GM19324 (cell line): ENCODE measurements at regions not wholly inside any gene's neighbourhood (a gene's known extent, or its start where the extent isn't known, plus 50 kb on each side); places are given as distances from the start of the nearest gene placed in this dataset.

Experiments
- ATAC-seq: cut with Tn5 transposase; IDR thresholded peaks from one replicate; pipeline ENCODE4 v1.9.1; 2021; ENCODE audit warnings: mild to moderate bottlenecking, moderate library complexity; ENCODE audit not compliant: unreplicated experiment, low FRiP score

- no peak for ATAC-seq
These were observed 225.9 kb downstream of the MAFB start for GRCh38 chr20:40463171-40463570.

GRCh38 chr20:40462566-40462965, 226.5 kb downstream of the MAFB start:
- no peak for ATAC-seq

DNA sequence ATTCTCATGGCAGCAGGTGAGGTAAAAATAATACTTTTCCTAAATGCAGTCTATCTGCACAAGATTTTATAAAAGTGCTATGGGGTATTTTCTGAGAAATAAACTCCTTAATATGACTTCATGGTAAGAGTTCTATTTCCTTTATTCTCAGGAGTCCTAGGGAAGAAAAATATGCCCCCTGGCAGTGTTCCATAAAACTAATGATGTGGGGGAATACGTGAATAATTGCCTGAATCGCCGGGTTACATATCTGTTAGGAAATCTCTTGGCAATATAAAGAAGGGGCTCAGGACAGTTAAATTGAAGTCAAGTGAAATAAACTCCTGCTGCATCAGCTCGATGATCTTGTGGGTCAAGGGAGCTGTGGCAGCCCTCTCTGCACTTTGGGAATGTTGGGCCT, 229.7 kb downstream of the MAFB start:
- no peak for ATAC-seq

DNA sequence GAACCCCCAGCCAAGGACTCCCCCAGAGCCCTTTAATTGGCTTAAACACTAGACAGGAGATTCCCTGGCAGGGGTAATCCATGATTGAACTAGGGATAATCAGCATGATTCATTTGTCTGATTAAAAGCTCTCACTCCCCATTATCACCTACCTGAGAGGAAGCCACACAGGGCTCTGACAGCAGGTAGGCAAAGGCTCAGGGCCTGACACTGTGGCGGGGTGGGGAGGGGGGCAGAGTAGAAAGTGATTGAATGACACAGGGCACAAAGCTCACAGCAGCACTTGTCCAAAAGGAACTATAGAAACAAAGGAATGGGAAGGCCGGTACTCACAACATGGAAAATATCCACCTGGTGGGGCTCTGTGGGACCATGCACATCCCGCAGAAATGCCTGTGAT, 231.6 kb downstream of the MAFB start:
- no peak for ATAC-seq

DNA sequence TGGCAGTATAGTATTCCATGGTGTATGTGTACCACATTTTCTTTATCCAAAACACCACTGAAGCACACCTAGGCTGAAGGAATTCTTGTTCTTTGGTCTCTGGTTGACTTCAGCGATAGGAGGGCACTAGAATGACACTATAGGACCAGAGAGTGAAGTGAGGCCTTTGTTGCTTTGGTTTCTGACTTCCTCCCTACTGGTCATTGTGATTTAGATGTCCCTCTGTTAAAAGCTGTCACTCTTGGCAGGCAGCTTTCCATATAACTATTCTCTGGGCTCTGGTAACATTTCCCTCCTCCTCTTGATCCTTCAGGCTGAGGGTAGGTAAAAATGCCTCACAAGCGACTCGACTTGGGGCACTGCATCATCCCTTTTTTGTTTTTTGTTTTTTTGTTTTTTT, 236.3 kb downstream of the MAFB start:
- ATAC-seq, result no peak

- no peak for ATAC-seq
These were observed 237.5 kb downstream of the MAFB start for GRCh38 chr20:40451552-40451951.

DNA sequence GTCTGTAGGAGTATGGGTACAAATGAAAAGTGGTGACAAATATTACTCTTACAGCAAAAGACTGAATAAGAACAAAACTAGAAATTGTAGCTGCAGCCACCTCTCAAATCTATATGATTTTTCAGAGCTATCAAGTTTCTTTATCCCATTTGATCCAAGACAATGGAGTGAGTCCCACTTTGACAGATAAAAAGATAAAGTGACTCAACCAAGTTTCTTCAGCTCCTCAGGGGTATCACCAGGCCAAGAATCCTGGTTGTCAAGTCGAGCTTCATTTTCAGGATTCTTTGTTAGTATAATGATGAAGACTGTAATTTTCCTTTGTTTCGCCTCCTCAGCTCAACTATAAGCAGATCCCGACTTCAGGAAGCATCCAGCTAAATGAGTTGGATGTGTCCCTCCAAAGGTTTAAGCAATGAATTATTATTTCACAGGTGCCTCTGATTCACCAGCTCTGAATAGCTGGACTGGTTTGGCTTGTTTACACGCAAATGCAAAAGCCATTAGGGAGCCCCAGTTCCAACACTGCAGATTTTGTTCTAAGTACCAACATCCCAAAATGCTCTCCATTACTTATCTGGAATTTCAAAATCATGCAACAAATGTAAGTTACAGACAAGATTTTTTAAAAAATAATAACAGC, 238.9 kb downstream of the MAFB start:
- ATAC-seq, result no peak

GRCh38 chr20:40449144-40449690, 239.8 kb downstream of the MAFB start:
- no peak for ATAC-seq

GRCh38 chr20:40446888-40447287, 242.1 kb downstream of the MAFB start:
- ATAC-seq, result no peak

GRCh38 chr20:40444516-40444915, 244.5 kb downstream of the MAFB start:
- no peak for ATAC-seq

DNA sequence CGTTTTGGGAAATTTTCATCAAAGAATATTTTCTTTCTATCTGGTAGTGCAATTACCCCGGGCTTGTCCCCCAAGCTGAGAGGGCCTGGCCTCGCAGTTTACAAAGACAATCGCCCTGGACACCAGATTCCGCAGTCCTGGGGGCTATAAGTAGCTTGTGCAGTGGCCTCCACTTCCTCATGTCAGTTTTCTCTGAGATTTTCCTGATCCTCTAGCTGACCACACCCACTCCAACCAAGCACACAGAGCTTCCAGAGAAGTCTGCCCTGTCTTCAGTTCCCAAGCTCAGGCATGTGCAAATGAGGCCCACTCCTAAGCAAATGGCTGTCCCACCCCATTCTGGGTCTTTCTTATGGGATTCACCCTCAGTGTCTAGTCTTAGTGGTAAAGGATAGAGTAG, 245.3 kb downstream of the MAFB start:
- no peak for ATAC-seq

- ATAC-seq, result no peak
These were observed 246.7 kb downstream of the MAFB start for GRCh38 chr20:40442181-40442963.

GRCh38 chr20:40441771-40442170, 247.3 kb downstream of the MAFB start:
- no peak for ATAC-seq

- ATAC-seq, result no peak
These were observed 250.7 kb downstream of the MAFB start for GRCh38 chr20:40438161-40438830.

- ATAC-seq, result no peak
These were observed 253.0 kb downstream of the MAFB start for GRCh38 chr20:40436011-40436410.

GRCh38 chr20:40435146-40435895, 253.7 kb downstream of the MAFB start:
- no peak for ATAC-seq

- no peak for ATAC-seq
These were observed 254.9 kb downstream of the MAFB start for GRCh38 chr20:40434122-40434521.

DNA sequence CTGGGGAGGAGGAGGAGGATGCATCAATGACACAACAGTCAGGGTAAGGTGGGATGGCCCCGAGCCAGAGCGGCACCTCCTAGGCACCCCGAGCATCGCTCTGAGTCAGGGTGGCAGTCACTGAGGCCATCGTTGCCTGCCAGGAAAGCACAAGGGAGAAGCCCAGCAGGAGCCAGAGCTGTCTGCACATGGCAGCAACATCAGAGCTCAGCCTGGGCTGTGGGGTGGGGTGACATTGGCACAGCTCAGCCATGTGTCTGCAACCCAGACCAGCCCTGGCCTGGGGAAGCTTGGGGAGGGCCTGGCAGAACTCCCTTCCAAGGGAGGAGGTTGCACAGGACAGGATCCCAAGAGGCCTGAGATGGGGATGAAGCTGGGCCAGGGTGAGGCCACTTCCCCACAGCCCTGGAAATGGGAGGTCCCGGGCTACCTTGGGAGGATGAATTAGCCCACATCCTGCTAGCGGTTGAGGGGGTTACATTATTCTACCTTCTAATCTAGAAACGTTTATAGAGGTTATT, 255.6 kb downstream of the MAFB start:
- ATAC-seq, result no peak

DNA sequence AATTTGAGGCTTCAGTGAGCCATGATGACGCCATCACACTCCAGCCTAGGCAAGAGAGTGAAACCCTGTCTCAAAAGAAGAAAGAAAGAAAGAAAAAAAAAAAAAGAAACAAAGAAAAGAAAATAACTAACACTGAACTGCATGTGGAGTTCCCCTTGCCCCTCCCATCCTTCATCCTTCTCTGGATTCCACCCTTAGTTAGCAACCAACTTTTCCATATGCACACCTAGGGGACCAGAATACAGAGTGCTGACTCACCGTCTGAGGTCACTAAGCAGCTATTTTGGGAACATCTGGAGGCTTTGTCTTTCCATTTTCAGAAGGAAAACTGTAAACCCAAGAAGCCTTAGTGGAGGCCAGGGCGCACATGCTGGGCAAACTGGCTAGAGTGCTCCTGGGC, 257.4 kb downstream of the MAFB start:
- ATAC-seq, result no peak

DNA sequence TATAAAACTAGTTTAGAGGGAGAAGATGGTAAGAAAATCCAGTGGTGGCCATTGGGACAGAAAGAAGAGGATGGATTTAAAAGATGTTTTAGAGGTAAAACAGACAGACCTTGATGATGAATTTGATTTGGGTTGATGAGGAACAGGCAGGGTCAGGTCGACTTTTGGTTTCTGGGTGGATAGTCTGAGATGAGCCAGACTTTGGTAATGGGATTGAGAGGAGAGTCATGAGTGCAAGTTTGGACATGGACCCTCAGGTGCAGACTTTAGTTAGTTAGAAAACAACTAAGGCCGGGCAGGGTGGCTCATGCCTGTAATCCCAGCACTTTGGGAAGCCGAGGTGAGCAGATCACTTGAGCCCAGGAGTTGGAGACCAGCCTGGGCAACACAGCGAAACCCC, 257.9 kb downstream of the MAFB start:
- ATAC-seq, result no peak
